COR-L47 (cell line): ENCODE measurements at regions not wholly inside any gene's neighbourhood (a gene's known extent, or its start where the extent isn't known, plus 50 kb on each side); places are given as distances from the start of the nearest gene placed in this dataset.
"Not testable (repeated sequence)": the region's sequence is repeated elsewhere in the genome, so short reads cannot be mapped to it uniquely, and the experiment has no call there.

ENCODE experiments used
- DNase-seq: peaks from one replicate; lab custom pipeline; 2025; lab: John Stamatoyannopoulos, UW

DNA sequence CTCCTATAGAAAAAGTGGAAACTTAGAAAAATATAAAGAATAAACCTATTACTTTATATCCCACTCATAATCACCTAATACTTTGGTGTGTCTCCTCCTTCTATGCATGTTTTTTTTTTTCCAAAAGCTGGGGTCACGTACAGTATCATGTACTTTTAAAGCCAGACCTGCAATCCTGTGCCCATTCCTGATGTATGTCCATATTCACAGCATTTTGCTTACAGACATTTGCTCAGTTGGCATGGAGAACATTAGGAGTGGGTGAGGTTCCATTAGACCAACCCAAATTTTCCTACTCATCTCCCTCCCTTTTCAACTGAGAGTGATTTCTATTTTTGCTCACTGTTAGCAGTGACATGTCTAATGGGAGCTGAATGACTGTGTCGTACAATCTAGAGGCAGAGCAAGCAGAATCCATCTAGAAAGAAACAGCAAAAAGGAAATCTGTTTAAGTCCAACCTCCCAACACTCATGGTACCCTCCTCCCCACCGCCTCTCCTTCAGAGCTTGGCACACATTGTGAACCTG is 195.6 kb upstream of the KLF3 start:
- DNase-seq: no peak

DNA sequence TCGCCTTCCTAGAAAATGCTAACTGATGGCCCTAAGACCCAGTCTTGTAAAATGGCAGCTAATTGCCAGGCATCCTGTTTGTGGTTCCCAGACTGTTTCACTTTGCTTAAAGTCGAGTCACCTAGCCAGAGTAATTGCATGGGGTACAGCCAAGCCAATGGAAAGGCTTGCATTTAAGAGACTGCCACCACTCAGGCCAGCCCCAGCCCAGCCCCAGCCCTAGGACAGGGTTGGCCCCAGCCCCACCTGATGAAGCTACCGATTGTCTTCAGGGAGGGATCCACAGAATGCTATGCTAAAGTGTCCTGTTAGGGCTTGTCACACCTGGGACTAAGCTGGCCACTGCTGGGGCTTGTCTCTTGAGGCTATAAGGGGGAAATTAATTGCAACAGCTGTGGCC is 194.6 kb upstream of the KLF3 start:
- DNase-seq: no peak

DNA sequence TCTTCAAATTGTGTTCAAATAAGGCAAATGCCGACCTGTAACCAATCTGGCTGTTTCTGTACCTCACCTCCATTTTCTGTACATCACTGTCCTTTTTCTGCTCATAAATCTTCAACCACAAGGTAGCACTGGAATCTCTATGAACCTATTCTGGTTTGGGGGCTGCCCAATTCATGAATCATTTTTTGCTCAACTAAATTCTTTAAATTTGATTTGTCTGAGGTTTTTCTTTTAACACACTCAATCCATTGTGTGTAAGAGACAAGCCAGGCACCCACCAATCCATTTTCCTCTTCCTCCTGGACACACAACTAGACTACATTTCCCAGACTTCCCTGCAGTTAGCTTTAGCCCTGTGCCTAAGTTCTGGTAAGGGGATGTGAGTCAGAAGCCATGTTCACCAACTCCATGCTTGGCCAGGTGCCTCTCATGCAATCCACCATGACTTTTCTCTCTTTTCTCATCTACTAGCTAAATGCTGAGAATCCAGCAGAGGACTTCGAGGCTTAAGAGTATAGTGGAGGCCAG is 193.2 kb upstream of the KLF3 start:
- no peak for DNase-seq

DNA sequence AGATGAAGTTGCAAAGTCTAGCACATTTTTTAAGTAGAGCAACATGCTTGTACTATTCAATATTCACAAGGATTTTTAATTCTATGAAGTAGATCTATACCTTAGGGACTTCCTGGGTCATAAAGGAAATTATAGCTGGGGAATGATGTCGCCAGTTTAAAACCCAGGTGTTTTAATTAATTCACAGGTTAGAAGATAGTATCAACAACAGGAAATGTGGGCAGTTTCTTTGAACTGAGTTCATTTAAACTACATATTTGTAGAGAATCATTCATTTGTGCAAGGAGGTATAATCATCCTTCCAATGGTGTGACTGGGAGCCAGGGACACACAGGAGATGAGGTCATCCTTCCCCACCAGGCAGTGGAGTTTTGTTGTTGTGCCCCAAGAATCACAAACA is 181.3 kb upstream of the KLF3 start:
- DNase-seq: no peak

DNA sequence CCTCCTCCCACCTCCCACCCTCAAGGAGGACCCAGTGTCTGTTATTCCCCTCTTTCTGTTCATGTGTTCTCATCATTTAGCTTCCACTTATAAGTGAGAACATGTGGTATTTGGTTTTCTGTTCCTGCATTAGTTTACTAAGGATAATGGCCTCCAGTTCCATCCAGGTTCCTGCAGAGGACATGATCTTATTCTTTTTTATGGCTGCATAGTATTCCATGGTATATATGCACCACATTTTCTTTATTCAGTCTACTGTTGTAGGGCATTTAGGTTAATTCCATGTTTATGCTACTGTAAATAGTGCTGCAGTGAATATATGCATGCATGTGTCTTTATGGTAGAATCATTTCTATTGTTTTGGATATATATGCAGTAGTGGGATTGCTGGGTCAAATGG is 180.4 kb upstream of the KLF3 start:
- DNase-seq: not testable (repeated sequence)

DNA sequence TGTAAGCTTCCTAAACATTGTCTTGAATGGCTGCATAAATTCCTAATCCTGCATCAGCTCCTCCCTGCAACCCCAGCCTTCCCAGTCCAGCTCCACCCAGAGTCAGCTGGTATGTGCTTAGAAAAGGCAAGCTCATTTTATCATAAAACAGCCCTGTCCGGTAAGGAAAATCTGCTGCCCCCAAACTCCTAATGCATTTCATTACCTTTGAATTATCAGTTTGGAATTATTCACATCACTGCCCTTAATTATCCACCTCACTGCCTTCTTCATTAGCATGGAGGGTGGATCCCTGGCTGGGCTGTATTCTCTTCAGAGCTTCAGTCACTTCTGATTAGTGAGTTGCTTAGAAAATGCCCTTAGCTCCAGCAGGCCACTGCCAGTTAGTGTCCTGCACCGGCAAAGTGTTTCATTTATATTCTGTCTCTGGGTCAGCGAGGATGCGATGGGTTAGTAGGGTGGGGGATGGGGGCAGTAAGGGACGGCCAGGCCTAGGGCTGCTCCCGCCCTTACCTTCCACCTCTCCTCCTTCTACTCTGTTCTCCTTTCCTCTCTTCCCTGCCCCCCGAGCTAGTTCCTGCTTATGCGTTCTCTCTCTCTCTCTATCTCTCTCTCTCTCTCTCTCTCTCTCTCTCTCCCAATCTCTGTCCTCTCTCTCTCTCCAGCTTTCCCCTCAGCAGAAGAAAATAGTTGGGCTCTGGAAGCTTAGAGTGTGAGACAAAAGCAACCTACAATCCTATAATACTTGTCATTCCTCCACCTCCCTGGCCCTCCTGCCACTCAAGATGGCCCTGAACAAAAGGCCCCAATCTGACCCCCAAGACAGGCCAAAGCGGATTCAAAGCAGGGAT is 174.8 kb upstream of the KLF3 start:
- DNase-seq: no peak

DNA sequence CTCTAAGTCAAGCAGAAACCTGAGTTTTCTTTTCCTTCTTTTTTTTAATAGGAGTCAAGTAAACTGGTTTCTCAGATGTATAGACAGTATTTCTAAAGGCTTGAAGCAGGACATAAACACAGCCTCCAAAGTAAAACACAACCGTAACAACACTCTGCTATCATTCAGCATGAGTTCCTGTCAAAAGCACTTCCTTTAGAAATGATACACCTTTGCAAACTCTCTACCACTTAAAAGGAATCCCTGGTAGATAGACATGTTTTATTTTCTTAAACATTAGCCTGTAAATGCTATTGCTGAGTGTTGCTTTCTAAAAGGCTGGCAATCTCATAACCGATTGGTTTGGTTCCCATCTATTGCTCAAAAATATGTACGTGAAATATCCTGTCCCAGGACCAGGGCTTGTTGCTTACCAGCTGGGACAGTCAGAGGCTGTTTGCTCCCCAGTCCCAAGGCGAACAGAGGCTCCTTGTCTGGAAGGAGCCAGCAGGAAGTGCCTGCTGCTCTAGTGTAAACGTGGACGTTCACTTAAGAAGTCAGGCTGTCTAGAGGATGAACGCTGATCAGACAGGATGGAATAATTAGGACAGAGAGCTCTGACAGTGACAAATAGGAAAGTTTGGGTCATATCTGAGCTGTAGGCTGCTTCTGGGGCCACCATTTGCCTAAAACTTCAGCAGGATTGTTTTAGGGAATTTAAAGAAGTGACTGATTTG is 173.9 kb upstream of the KLF3 start:
- DNase-seq: no peak

DNA sequence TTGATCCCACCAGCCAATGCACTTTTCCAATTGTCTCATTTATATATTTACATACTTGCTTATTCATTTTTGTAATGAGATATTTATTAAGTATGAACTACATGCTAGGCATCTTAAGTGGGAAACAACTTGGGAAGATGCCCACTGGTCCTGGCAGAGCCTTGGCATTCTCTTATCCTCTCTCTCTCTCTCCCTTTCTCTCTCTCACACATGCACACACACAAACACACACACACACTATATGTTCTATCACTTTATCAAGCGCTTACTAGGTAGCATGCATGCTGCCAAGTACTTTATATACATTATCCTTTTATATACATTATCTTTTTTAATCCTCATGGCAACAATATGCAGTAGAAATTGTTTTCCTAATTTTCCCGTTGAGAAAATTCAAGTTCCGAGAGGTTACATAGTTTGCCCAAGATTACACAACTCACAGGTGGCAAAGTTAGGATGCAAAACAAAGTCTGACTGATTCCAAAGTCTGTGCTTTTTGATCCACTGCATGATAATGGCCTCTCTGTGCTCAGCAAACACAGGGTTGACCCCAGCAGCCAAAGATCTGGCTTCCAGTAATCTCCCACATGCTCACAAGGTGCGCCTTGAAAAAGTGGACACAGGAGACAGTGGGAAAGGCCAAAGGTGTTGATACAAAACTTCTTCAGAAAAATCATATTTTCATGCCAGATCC is 173.1 kb upstream of the KLF3 start:
- no peak for DNase-seq

DNA sequence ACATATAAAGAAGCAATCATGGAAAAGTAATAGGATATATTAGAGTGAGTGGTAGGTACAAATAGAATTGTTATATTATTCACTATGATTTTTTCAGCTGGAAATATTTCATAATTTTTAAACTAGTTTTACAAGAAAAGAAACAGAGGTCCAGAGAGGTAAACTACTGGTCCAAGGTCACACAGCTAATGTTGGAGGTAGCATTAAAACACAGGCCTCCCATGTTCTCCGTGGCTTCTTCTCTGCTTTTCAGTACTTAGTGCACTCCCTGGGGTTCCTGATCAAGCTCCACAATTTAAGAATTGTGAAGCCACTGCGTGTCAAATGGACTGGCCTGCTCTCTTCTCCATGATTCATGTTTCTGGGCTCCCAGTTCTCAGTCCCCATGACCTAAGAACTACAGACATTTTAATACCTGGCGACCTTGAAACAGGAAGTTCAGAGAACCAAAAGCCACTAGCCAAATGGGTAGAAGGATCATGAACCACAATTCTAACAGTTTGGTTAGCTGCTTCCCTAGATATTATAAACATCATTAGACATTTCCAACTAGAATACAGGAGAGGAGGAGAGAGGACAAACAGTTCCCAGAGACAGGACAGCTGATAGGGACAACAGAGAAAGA is 172.0 kb upstream of the KLF3 start:
- DNase-seq: no peak

DNA sequence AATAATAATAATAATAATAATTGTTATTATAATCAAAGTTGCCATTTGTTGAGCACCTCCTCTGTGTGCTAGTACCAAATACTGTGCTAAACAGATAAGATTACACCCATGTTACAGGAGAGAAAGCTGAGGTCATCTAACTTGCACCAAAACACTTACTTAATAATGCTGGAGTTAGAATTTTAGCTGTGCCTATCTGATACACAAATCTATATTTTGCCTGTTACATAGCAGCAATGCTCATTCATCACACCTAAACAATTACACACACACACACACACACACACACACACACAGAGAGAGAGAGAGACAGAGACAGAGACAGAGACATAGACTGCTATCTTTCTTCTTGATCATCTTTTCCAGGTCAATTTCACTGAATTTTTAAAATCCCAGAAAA is 170.9 kb upstream of the KLF3 start:
- no peak for DNase-seq

DNA sequence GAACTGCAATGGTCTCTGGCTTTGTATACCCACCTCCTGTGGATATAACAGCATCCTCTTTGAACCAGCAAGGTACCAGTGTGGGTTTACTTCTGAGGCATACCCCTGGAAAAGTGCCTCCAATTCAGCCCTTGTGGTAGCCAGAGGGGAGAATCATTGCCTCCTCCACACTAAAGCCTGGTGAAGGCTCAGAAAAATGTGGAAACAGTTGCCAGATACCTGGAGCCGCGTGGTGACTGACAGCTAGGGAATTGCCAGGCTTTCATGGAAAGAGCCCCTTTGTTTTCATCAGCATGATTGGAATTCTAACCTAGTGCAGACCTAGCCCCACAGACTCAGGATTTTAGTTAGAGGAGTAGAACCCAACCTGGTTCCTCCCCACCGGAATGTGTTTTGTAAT is 168.6 kb upstream of the KLF3 start:
- no peak for DNase-seq

DNA sequence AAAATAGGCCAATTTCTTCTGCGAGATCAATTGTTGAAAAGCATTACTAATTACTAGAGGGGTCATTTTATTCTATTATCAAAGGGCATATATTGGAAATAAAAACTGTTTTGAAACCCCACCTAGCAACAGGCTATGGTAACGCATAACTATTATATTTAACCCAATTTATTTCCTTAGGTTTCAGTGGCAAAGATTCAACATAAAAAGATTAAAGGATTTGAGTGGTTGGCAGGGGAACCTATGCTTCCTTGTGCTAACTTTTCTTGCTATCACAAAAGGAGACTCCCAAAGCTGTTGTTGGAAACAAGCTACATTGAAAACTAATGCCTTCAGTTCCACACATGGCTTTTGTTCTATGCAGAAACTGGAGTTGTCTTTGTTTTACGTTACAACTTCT is 166.9 kb upstream of the KLF3 start:
- DNase-seq: no peak

DNA sequence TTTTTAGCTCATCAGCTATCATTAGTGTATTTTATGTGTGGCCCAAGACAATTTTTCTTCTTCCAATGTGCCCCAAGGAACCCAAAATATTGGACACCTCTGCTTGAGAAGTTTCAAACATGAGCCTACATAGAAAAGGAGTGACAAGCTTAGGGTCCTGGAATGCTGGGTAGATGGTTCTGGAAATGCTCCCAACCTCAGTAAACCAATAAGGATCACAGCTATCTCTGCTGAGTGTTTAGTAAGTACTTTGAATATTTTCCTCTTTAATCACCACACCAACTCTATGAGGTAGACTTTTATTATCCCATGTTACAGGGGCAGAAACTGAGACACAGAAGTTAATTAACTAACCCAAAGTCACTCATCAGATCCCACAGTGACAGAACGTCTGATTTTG is 164.9 kb upstream of the KLF3 start:
- DNase-seq: no peak

DNA sequence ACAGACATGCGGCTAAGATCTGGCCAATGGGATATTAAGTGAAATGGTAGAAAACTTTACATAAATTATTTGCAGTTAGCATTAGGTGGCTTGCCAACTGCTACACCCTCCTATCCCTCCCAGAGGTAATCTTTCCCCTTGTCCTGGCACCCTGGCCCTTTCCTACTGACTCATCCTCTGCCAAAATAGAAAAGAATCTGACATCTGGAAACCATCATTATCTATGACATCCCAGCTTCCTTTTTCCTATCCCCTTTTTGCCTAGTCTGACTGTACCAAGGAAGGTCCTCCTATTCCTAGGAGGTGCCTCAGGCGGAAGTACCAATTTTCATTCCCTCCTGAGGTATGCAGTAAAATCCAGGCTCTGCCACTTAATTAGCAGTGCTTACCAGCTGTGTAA is 163.6 kb upstream of the KLF3 start:
- no peak for DNase-seq

DNA sequence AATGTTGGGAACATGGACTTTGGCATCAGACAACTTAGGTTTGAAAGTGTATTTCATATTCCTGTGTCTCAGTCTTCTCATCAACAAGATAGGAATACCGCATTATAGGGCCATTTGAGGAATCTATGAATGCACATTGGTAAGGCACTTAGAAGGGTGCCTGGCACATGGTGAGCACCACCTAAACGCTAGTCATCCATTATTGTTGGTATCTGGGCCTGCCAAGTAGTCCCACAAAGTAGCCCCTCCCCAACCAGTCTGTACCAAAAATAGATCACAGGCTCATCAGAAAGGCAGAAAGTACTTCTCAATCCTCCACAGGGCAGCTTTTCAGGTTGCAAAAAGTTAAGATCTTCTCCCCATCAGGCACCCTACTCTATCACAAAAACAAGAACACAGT is 162.3 kb upstream of the KLF3 start:
- DNase-seq: no peak

DNA sequence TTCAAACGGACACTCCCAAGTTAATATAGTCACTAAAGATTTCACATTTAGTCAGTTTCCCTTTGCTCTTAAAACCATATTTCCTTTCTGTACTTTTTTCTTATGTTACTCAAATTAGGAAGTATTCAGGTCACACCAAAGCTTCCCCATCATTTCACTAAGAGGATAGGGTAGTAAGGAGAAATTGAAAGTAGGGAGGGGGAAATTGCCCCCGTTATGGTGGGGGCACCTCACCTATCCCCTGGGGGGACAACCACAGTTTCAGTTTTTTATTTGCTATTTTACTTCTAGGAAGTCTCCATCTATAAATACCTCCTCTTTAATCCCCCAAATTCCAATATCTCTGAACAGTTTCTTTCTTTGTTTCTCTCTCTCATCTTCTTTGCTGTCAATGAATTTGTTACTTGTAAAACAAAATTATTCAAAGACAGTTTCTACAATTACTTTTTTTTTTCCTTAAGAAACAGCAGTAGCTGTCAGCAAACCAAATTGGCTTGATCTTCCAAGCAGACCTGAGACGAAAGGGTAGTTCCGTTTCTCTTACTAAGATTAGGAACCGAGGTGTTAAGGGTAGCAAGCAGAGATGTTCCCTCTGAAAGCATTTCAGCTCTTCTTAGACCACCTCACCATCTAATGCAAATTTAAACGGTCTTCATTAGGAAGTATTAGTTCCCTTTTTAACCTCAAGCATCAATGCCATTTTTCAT is 160.2 kb upstream of the KLF3 start:
- DNase-seq: no peak

DNA sequence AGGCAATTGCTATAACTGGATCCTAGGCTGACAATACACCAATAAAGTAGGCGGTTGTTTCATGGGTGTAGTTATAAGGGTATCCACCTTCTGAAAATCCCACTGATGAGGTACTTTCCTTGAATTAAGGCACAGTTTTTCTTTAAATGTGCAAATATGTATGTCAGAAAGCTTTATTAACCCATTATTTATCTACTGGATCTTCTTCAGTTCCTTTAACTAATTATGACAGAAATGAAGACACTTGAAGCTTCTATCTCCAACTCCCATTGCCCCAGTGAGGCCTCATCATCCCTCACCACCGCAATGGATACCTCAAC is 159.6 kb upstream of the KLF3 start:
- no peak for DNase-seq

DNA sequence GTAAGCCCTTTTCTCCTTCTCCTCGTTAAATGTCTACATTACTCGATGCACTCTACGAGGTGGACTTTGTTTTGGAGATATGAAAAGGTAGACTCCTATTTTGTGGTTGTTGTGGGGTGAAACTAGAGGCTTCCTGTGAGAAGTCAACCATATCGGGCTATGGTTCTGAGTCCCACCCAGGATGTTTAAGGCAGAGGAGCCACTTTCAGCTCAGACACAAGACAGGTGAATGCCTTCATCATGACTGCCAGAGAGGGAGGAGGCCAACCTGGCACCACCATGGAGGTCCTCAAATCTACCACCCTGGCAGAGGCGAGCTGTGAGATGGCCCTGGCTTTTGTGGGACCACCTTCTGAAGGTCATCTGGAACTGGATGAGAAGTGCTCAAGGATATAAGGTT is 154.4 kb upstream of the KLF3 start:
- DNase-seq: no peak

DNA sequence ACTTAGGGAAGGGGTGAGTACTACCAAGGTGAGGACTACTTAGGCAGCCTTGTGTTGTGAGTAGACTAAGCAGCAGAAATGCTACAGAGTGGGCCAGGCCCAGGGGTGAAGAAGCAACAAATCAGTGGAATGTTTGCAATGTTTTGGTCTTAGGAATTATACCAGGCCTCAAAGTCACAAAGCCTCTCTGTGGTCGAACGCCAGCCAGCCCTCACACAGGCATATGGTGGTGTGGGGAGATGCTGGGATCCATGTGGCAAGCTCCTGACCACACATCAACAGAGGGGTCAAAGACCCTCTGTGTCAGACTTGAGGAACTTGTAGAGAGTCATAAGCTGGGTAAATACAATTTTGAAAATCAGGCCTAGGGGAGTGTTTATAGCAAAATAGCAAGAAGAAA is 153.8 kb upstream of the KLF3 start:
- DNase-seq: no peak

DNA sequence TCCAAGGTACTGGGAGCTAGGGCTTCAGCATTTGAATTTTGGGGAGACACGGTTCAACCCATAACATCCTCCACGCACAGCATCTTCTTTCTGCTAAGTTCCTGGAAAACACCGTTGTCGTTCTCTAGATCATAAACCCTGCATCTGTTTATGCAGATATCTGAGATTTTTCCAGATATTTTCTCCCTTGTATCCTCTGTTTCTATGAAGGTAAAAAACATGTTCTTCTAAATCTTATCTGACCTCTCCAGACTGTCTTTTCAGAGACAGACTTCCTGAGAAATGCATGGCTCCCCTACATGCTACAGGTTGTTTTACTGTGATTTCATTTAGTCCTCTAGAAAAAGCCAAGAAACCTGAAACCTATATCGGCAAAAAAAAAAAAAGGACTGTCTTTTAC is 152.3 kb upstream of the KLF3 start:
- no peak for DNase-seq

DNA sequence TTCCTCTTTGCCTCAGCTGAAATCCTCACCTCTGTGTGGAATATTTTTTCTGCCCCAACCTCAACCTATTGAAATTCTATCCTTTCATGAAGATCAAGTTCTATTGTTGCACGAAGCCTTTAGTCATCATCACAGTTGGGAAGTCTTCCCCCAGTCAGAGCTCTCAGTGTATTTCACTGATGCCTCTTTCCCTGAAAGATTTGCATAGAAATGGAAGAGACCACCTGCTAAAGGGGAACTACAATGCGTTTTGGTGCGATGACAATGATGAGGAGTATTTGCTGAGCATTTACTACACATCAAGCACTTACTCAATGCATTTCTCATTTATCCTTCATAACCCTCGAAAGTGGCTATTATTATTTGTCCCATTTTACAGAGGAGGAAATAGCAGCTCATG is 151.2 kb upstream of the KLF3 start:
- DNase-seq: no peak
